ENCODE measurements at regions not wholly inside any gene's neighbourhood (a gene's known extent, or its start where the extent isn't known, plus 50 kb on each side); places are given as distances from the start of the nearest gene placed in this dataset.

DNA sequence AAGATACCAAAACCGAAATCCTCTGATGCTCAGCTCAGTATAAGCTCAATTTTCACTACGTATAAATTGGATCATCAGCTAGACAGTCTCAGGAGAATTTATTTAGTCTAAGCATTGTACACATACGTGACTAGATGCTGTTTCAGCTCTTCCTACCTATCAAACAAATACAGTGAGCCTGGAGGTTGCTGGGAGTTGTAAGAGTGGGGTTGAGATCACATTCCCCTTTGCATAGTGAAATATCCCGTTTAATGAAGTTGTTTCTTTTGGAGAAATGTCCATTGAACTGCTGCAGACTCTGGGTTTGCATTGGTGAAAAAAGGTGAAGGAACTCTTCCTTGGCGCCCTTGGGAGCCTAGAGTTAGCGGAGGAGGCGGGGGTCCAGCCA, 68.9 kb upstream of the GJB6 start:
- 53% methylated on average over 4 of the region's 7 CpGs for WGBS (ENCODE audit: insufficient coverage)
- Histone ChIP-seq H3K27ac (ENCODE audit: low read depth in 1 of 2, low read length in 2 of 2) (no peak overlapping the region), H3K9ac (ENCODE audit: insufficient read depth, low read length, poor library complexity, severe bottlenecking) (peak overlapping the region; percentile 46)

DNA sequence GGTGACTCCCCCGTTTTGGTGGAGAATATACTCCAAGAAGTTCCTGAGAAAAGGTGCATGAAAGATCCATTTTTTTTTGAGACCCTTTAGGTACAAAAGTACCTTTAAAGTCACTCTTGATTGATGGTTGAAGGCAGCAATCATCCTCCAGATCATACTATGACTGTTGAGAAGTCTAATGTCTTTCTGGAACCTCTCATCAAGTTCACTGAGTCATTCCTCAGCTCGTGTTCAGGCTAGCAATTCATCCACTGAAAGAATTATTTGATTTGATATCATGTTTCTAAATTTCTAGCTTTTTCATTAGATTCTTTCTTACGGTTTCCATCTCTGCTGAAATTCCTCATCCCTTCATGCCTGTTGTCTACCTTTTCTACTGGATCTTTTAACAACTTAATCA, 65.1 kb upstream of the GJB6 start:
- DNase-seq, result no peak
- Histone ChIP-seq H3K27me3 (ENCODE audit: control insufficient read depth in 2 of 2, insufficient read depth in 2 of 2, low read length in 2 of 2) (peaks cover 17 to 44% of the 10 kb centered on the region in 2 donors), H3K9me3 (replicated peaks in 1 of 2; ENCODE audit: control insufficient read depth in 1 of 2, insufficient read depth in 1 of 2, low read length in 2 of 2) (peaks cover 0 to 5% of the 10 kb centered on the region in 2 donors), H3K27ac (ENCODE audit: low read depth in 1 of 2, low read length in 2 of 2) (no peak overlapping the region), H3K4me1 (ENCODE audit: control insufficient read depth in 1 of 2, insufficient read depth in 2 of 2, low read length in 2 of 2) (peaks cover 9% of the 10 kb centered on the region in 2 donors), H3K9ac (ENCODE audit: insufficient read depth, low read length, poor library complexity, severe bottlenecking) (no peak overlapping the region), H4K20me1 (ENCODE audit: insufficient read depth, low read length) (no peaks in the 10 kb centered on the region), H3K79me2 (ENCODE audit: insufficient read depth, low read length) (no peaks in the 10 kb centered on the region), H3K36me3 (replicated peaks in 1 of 2; ENCODE audit: control insufficient read depth in 1 of 2, insufficient read depth in 2 of 2, low read length in 2 of 2) (no peaks in the 10 kb centered on the region), H3K4me3 (replicated peaks in 1 of 3; ENCODE audit: low read depth in 2 of 3, low read length in 3 of 3) (no peak overlapping the region), H3K4me2 (replicated peaks; ENCODE audit: extremely low read depth, low read length, poor library complexity, severe bottlenecking) (no peak overlapping the region), H2AFZ (ENCODE audit: insufficient read depth, low read depth, low read length, poor library complexity, severe bottlenecking) (no peak overlapping the region)
- TF ChIP-seq, protein P1, sequence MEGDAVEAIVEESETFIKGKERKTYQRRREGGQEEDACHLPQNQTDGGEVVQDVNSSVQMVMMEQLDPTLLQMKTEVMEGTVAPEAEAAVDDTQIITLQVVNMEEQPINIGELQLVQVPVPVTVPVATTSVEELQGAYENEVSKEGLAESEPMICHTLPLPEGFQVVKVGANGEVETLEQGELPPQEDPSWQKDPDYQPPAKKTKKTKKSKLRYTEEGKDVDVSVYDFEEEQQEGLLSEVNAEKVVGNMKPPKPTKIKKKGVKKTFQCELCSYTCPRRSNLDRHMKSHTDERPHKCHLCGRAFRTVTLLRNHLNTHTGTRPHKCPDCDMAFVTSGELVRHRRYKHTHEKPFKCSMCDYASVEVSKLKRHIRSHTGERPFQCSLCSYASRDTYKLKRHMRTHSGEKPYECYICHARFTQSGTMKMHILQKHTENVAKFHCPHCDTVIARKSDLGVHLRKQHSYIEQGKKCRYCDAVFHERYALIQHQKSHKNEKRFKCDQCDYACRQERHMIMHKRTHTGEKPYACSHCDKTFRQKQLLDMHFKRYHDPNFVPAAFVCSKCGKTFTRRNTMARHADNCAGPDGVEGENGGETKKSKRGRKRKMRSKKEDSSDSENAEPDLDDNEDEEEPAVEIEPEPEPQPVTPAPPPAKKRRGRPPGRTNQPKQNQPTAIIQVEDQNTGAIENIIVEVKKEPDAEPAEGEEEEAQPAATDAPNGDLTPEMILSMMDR (IDR thresholded peaks at IDR 0.05), result no peak
- H3K27me3 Mint-ChIP-seq (ENCODE audit: low read depth in 3 of 3), result peaks cover 41 to 42% (median 42%) of the 10 kb centered on the region in 3 donors
- peaks cover 9% of the 10 kb centered on the region for H3K4me1 Mint-ChIP-seq
- intact Hi-C loops (cut with micrococcal nuclease), result no loop called here
- no peak overlapping the region for H3K4me3 Mint-ChIP-seq
- H3K9me3 Mint-ChIP-seq, result peaks cover 0 to 12% (median 5%) of the 10 kb centered on the region in 7 donors
- no peak overlapping the region for H3K27ac Mint-ChIP-seq
- peaks cover 0 to 6% of the 10 kb centered on the region in 2 donors for H3K36me3 Mint-ChIP-seq
- WGBS (ENCODE audit: insufficient coverage), result 100% methylated on average over 1 of the region's 3 CpGs

More for the DNA sequence above, 68.9 kb upstream of the GJB6 start:
- H3K4me3 Mint-ChIP-seq, result peak overlapping the region; percentile 74 to 87
- Histone ChIP-seq H3K4me2 (replicated peaks; ENCODE audit: extremely low read depth, low read length, poor library complexity, severe bottlenecking) (peak overlapping the region; percentile 53), H3K79me2 (ENCODE audit: insufficient read depth, low read length) (no peaks in the 10 kb centered on the region), H2AFZ (ENCODE audit: insufficient read depth, low read depth, low read length, poor library complexity, severe bottlenecking) (peak overlapping the region; percentile 46), H3K4me1 (ENCODE audit: control insufficient read depth in 1 of 2, insufficient read depth in 2 of 2, low read length in 2 of 2) (peaks cover 9% of the 10 kb centered on the region in 2 donors), H3K9me3 (replicated peaks in 1 of 2; ENCODE audit: control insufficient read depth in 1 of 2, insufficient read depth in 1 of 2, low read length in 2 of 2) (peaks cover 0 to 8% of the 10 kb centered on the region in 2 donors), H3K27me3 (ENCODE audit: control insufficient read depth in 2 of 2, insufficient read depth in 2 of 2, low read length in 2 of 2) (peaks cover 25 to 57% of the 10 kb centered on the region in 2 donors), H3K36me3 (replicated peaks in 1 of 2; ENCODE audit: control insufficient read depth in 1 of 2, insufficient read depth in 2 of 2, low read length in 2 of 2) (no peaks in the 10 kb centered on the region), H3K4me3 (replicated peaks in 1 of 3; ENCODE audit: low read depth in 2 of 3, low read length in 3 of 3) (peak overlapping the region in 1 of 3 experiments; percentile 50), H4K20me1 (ENCODE audit: insufficient read depth, low read length) (no peaks in the 10 kb centered on the region)
- H3K9me3 Mint-ChIP-seq, result peaks cover 0 to 10% (median 7%) of the 10 kb centered on the region in 7 donors
- peaks cover 9% of the 10 kb centered on the region for H3K4me1 Mint-ChIP-seq
- peak overlapping the region in 1 of 7 donors; percentile 64 for H3K27ac Mint-ChIP-seq
- peaks cover 0 to 6% of the 10 kb centered on the region in 2 donors for H3K36me3 Mint-ChIP-seq
- peaks cover 56 to 59% (median 58%) of the 10 kb centered on the region in 3 donors for H3K27me3 Mint-ChIP-seq (ENCODE audit: low read depth in 3 of 3)
- intact Hi-C loops (cut with micrococcal nuclease), result no loop called here
- DNase-seq, result no peak
- TF ChIP-seq, protein P1 (IDR thresholded peaks at IDR 0.05), result no peak

Data from CD14-positive monocyte (primary cell).